ENCODE measurements at regions not wholly inside any gene's neighbourhood (a gene's known extent, or its start where the extent isn't known, plus 50 kb on each side); places are given as distances from the start of the nearest gene placed in this dataset. TPM values are rescaled to one million over a fixed set of nuclear protein-coding genes. Genes with fewer than 3 reads are reported as not detected.

Small RNA genes lying in the stretch of these regions (small RNA-seq; reads per million reads assigned to genes)
- gene BX323845.1 (ENCODE audit: insufficient read depth) (not detected), gene BX323845.2 (ENCODE audit: insufficient read depth) (not detected)

Measured in H1 (cell line).